Ishikawa (cell line): ENCODE measurements at regions not wholly inside any gene's neighbourhood (a gene's known extent, or its start where the extent isn't known, plus 50 kb on each side); places are given as distances from the start of the nearest gene placed in this dataset.

Experiments
- CEBPB ChIP-seq: IDR thresholded peaks from 2 replicates; pipeline ENCODE4 v1.6.1; 2012
- EP300 ChIP-seq: IDR thresholded peaks from 2 replicates; pipeline ENCODE4 v1.6.1; 2012; ENCODE audit warnings: borderline replicate concordance
- RAD21 ChIP-seq: IDR thresholded peaks from 2 replicates; pipeline ENCODE4 v1.6.1; 2012; ENCODE audit warnings: low read depth
- TEAD4 ChIP-seq: IDR thresholded peaks from 2 replicates; pipeline ENCODE4 v1.6.1; 2012
- TF ChIP-seq, protein P1 (sequence below): IDR thresholded peaks from 2 replicates; pipeline ENCODE4 v1.6.1; 2012
- TF ChIP-seq, protein P2 (sequence below): IDR thresholded peaks from 2 replicates; pipeline ENCODE4 v1.6.1; 2012

DNA sequence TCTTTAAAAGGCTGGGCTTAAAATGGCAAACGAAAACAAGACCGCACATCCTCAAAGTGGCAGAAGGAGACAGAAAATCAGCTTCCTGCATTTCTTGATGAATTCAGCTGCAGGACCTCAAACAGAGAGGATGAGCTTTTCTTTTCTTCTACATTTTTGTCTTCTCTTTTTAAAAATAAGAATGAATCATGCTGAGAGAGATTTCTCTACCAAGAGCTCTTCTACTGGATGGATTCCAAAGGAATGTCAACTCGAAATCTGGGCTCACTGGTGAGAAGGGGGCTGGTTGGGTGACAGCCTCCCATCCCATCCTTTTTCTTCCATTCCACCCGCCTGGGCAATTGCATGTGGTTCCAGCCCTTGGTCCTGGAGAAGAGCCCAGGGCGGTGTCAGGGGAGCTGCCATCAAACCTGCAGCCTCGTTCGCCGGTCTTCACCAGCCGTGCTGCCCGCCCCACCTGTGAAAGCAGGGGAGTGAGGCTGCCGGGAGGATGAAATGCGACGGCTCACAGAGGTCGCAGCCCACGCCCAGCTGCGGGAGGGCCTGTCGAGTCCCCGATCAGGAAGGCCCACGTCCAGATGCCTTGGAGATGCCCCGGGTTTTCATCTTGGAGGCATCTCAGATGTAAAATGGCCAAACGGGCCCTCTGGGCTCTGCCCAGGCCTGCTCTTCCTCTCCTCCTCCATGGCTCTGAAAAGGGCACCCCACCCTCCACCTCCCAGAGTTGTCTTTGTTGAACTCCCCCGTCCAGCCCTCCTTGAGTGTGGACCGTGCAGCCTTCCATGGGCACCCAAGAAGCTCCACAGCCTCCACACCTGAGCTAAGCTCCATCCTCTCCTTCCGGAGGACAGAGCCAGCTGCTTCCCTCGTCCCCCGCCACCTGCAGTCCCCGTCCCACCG is 121.9 kb downstream of the FOXL1 start:
- TF ChIP-seq, protein P1, sequence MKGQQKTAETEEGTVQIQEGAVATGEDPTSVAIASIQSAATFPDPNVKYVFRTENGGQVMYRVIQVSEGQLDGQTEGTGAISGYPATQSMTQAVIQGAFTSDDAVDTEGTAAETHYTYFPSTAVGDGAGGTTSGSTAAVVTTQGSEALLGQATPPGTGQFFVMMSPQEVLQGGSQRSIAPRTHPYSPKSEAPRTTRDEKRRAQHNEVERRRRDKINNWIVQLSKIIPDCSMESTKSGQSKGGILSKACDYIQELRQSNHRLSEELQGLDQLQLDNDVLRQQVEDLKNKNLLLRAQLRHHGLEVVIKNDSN = no peak
- TF ChIP-seq RAD21 (no peak), EP300 (no peak), CEBPB (no peak), TEAD4 (no peak)
- TF ChIP-seq, protein P2, sequence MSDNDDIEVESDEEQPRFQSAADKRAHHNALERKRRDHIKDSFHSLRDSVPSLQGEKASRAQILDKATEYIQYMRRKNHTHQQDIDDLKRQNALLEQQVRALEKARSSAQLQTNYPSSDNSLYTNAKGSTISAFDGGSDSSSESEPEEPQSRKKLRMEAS = no peak
